Stimulated activated CD4-positive, alpha-beta T cell treated with anti-CD3 and anti-CD28 coated beads, TNF-alpha, amount 100 ng/mL, for 4 hours (primary cell): ENCODE measurements at regions not wholly inside any gene's neighbourhood (a gene's known extent, or its start where the extent isn't known, plus 50 kb on each side); places are given as distances from the start of the nearest gene placed in this dataset.

ENCODE experiments used
- DNase-seq, 3 experiments: peaks; one replicate each; pipeline ENCODE4 v3.0.0-alpha.2; 2020; ENCODE audit warnings: low read depth in 3 of 3

DNA sequence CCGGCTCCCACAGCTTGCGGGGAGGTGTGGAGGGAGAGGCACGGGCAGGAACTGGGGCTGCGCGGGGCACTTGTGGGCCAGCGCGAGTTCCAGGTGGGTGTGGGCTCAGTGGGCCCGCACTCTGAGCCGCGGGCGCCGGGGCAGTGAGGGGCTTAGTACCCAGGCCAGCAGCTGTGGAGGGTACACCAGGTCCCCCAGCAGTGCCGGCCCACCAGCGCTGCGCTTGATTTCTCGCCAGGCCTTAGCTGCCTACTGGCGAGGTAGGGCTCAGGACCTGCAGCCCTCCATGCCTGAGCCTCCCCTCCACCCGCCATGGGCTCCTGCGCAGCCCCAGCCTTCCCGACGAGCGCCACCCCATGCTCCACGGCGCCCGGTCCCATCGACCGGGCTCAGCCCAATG, 337.9 kb upstream of the ACVR2A start:
- no peak for DNase-seq

DNA sequence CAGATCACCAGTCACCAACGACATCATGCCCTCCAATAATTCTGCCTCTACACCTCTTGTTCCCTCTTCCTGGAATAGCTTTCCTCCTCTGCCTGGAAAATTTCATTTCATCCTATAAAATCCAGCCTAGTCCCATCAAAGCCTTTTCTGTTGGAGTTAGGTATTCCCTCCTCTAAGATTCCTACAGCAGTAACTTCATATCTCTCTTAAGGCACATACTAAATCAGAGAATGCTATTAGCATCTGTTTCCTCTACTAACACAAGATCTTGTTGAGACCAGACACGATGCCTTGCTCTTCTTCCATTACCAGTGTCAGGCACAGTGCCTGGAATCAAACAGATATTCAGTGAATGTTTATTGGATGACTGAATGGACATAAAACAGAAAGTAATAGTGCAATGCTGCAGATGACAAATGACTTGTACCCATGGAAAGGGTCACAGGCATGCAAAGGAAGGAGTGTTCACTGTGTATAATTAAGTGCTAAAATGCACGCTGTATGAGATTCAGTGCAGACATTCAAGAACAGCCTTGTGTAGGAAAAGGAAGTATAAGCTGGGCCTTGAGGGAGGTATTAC, 342.0 kb upstream of the ACVR2A start:
- DNase-seq, result no peak

DNA sequence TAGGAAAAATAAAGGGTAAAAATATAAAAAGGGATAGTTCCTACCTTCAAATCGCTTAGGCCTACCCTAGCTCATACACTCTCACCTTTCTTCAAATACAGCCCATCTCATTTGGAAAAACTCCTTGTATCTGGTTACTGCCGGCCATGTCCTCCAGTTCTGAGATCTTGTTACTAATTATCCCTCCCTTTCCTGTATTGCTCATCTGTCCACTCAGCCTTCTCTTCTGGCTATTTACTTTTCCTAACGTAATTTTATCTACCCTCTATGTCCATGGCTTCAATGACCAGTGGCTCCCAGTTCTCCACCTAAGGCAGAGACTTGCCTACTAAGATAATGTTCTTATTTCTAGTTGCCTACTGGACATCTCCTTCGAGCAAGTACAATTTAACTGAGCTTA, 342.9 kb upstream of the ACVR2A start:
- no peak for DNase-seq

DNA sequence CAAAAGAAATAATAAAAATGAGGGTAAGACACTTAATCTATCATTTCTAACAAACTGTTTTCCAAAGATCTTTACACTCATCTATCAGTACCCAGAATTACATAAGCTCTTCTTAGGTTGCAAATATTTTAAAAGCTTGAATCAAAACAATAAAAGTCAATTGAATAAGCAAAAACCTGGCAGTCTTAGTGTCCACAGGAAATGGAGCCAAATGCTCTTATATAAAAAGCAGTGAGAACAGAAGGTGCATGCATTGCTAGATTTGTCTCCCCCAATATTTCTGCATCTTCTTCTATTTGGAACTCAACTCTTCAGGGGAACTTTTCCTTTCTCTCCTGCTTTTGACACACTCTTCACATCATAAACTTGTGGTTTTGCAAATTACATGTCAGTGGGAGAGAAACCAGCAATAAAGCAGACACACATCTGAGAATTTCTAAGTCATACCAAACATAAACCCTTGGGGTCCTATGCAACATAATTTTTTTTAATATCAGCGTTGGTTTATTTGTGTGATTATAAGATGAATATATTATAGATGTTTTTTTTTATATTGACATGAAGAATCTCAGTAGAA, 343.9 kb upstream of the ACVR2A start:
- no peak for DNase-seq

DNA sequence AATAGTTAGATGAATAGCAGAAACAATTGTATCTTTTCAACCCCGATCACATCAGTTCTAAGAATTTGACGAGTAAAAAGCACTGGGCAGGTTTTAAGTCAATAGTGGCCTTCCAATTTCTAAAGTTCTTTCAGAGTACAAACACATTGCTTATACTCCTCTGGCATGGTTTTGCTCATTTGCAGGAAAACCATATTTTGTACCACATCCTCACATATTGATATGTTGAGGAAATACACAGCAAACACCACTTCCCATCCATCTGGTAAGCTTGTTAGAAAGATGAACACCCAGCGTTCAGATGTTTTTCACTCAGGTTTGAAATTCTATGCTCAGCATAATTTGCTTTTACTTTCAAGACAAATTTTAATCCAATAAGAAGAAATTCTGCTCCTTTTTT, 344.6 kb upstream of the ACVR2A start:
- DNase-seq, result no peak

DNA sequence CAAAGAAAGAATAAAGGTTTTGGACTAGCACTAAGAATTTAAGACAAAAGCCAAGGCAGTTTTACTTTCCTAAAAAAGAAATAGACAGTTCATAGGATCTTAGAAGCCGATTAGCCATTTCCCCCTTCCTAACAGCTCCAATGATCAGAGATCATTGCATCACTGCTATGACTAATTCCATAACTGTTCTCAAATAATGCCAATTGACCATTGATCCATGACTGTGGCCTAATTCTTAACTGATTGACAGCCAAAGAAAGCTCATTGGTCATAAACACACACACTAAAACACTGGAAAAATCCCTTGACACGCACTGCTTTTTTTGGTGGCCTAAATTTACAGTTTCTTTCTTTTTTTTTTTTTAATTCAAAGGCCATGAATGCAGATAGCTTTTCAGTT, 345.0 kb upstream of the ACVR2A start:
- no peak for DNase-seq

DNA sequence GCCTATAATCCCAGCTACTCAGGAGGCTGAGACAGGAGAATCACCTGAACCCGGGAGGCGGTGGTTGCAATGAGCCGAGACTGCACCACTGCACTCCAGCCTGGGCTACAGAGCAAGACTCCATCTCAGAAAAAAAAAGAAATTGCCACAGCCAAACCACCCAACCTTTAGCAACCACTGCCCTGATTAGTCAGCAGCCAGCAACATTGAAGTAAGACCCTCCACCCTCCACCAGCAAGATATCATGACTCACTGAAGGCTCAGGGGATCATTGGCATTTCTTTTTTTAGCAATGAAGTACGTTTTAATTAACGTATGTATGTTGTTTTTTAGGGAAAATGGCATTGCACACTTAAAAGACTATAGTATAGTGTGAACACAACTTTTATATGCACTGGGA, 349.1 kb upstream of the ACVR2A start:
- DNase-seq, result no peak

DNA sequence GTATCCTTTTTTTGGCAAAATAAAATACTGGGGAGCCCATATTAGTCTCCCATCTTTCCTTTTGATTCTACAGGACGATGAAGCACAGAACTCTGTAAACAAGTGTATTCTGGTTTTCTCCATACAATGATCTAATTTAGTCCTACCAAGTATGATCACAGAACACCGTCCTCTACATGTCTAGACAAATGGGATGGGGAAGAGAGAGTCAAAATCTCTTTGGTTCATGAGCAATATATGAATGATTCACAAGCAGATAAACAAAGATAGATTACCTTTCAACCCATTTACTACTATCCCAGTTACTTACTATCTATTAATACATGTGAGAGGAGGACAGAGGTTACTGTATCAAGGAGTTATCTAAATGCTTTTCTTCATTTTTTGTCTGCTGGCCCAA, 352.4 kb upstream of the ACVR2A start:
- no peak for DNase-seq

DNA sequence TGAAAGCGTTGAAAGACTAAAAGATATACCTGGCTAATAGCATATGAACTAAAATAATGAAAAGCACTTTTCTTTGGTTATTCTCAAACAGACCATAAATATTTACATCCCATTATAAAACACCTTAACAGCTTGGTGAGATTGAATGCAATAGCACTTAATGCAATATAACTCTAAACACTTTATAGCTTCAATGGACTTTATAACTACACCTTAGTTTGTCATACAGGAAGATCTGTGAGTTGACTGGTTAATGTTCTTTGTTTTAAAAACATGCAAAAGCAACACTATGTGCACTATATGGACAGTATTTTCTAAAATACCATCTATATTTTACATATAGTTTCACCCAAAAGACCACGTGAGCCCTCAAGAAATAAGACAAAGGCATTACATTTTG, 353.3 kb upstream of the ACVR2A start:
- DNase-seq, result no peak

DNA sequence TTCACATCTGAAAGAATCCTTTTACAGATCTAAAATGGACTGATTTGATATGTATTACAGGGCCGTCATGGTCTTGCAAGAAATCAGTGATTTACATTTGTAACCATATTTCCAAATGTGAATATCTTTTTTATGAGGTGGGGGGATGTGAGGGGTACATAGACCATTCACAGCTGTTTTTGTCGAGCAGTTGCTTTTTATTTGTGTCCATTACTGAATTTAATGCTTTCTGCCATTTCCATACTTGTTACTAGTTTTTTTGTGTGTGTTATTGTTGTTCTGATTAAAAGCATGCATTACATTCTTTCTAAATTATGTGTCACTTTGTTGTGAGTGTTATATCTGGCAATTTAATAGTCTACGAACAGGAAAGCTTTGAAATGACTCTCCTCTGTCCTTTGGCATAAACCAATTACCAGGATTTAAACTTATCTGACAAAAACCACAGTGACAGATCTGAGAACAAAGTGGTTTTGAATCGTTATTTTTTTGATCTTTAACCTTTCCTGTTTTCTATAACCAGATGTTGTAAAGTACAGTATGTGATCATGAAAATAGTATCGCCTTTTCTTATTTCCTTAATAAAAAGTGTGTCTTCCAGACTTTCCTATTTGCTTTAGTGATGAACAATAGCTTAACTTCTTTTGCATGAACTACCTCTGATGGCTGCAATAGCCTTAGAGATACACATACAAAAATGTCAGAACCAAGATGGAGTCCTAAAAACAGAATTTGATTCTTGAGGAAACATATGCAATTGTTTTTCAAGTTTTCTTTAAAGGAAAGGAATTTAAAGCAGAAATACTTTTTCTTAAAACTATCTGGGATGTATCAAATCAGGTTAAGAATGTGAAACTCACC, 354.2 kb upstream of the ACVR2A start:
- no peak for DNase-seq

DNA sequence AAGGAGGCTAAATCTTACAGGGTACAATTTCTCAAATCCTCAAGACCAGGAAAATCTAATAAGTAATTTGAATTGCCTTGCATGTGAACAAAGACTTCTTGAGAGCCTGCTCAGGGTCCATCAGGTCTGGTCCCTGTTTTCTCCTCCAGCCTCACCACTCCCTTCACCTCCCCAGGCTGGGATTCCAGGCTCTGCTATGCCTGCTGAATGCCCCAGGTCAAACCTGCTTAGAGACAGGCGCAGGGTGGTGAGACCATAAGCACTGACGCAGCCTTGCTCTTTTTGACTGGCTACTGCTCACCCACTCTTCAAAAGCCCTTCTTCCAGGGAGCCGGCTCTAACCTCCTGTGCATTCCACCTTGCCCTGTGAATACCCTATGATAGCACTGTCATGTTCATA, 356.4 kb upstream of the ACVR2A start:
- no peak for DNase-seq

DNA sequence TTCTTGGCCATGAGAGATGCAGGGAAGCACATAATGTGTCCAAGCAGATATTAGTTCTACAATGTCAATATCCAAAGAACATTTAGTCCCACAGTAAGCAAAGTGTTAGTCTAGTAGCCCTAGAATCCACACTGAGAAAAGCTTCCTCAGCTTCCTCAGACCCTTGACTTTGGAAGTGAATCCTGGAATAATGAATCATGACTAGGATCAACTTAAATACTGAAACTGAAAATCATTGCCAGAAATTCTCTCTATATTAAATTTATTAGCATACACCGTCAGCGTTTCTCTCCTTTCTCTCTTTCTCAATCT, 356.9 kb upstream of the ACVR2A start:
- no peak for DNase-seq

DNA sequence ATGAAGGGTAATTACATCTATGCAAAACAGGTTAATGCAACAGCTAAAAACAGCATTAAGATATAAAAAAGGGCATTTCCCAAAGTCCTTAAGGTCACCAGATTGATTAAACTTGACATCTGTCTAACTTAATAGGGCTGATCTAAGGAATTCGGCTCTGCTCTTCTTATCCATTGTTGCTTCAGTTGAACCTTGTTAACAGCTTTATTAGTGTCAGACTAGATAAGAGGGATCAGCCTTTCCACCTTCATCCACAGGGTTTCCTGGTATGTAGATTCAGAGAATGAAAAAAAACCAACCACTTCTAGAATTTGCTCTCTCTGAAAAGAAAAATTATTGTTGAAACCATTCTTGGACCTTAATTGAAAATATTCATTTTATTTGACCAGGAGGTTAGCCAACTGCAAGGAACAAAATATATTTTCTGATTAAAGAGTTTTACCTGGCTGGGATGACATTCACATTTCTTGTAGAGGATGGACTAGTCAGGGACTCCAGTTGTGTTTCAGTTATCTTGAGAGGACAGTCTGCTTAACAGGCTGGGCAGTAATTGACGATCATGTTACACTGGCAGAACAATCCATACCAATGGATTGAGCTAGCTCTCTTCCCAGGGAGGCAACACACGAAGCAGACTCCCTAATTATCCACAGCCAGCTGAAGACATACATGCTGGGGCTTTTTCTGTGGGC, 357.4 kb upstream of the ACVR2A start:
- no peak for DNase-seq

DNA sequence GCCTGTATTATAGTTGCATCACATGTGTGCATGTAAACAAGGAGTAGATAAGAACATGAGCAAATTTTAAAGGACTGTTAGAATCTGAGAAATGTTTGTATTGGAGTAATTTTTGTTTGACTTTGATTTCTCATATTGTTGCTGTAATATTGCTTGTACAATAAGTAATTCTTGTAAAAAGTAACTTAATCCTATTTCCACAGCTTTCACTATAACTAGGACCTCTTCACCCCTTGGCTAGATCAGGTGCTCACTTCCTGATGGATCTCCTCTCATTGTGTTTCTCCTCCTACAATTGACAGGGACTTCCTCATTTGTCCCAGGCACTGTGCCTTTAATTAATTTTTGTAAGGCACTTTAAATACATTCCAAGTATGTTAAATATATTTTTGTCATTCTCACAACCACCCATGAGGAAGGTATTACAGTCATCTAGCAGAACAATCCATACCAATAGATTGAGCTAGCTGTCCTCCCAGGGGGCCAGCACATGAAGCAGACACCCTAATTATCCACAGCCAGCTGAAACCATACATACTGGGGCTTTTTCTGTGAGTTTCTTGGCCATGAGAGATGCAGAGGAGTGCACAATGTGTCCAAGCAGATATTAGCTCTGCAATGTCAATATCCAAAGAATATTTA, 359.5 kb upstream of the ACVR2A start:
- DNase-seq, result no peak

DNA sequence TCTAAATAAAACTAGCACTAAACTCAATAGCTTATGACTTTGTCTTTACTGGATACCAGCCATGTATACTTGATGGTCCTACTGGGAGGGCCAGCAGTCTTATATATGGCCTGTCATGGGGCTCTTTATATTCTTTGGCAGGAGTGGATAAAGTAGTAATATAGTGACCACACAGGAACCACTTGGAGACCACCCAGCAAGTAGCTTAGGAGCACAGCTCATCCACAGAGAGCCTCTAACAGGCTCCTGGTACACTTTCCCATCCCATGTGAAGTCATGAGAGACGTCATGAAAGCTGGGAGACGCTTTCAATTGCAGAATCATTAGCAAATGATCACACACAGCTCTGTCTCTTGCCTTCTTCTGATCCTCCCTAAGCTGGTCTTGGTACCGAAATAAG, 360.9 kb upstream of the ACVR2A start:
- DNase-seq, result no peak

DNA sequence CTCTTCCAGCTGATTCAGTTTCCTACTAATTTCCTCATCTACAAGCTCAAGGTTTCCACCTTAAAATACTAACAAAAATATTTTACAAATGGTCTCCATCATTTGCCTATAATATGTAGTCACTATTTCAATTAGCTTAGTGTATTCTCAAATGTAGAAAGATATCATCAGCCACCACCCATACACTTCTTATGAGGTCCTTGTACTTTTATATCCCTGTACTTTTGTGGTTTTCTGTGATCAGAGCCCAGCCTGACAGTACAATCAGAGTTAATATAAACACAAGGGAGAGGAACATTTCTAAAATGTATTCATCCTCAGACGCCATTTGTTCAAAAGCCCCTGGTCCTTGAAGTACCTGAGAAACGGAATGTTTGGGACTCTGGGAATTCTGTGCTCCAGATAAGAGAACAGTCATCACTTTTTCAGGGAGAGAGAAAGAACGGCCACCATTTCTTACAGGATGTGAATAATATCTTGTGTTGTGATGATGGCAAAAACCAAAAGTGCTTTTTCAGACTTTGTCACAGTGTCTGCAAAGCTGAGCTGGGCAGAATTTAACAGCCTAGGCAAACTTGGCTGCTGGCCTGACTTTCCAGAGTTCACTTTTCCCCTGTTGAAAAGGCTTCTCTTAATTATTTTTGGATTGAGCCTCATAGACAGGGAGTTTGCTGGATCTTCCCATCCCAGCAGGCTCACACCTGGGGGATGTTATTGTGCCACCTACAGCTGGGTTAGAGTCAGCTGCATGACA, 361.7 kb upstream of the ACVR2A start:
- DNase-seq, result no peak

DNA sequence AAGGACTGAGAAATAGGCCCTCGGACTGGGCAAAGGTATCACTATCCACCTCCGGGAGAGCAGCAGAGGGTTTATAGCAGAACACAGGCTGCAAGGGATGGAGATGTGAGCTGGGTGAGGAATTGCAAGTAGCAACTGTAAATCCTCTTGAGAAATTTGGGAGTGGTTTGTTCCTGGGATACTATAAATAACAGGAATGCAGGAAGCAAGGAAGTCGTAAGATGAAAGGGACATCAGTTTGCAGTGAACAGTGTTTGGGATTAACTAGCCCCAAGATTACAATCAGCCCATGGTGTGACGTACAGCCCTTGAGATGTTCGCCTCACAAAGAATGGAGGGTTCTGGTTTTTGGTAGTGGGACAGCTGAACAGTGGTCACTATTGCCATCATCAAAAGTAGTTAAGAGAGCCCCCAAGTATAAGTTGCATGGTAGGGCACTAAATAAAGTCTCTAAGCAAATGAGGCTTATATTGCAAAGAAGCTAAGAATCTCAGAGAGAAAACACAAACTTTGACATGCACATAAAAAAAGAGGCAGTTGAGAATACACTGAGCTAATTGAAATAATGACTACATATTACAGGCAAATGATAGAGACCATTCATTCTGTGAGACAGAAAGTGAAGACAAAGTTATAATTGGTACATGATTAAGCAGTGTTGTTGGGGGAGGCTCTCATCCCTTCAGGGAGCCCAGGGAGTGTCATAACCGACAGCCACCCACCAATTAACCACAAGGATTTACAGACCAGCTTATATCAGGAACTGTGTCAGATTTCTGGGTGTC, 362.5 kb upstream of the ACVR2A start:
- no peak for DNase-seq

DNA sequence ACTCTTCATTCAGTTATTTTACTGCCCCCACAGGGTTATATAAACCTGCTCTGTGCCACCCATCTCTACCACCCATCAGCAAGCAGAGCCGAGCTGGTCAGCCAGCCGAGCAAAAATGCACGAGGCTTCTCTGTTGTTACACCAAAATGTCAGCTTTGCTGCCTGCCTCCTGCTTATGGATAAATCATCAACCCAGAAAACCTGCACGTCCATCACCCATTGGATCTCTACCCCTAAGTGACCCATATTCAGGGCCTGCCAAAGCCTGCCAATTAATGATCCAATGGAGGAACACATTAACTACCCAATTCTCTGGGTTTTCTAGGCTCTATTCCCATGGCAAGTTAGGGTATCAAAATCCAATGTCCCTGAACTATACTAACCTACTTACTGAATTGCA, 365.5 kb upstream of the ACVR2A start:
- no peak for DNase-seq

DNA sequence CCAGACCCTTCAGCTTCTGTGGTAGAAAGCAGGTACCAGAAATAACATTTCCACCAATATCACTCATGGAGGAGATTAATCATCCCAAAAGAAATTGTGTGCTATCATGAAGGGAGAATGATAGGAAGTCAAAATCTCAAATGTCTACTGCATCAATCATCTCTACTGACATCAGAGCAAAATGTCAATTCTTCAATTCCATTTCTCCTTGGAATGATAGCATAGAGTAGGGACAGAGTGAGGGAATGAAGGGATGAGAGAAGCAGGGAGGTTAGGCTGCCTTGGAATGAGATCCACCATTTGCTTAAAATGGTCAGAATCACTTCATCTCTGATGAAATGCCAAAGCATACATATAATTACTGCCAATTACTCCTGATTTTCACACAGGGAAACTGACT, 371.8 kb upstream of the ACVR2A start:
- DNase-seq, result no peak

DNA sequence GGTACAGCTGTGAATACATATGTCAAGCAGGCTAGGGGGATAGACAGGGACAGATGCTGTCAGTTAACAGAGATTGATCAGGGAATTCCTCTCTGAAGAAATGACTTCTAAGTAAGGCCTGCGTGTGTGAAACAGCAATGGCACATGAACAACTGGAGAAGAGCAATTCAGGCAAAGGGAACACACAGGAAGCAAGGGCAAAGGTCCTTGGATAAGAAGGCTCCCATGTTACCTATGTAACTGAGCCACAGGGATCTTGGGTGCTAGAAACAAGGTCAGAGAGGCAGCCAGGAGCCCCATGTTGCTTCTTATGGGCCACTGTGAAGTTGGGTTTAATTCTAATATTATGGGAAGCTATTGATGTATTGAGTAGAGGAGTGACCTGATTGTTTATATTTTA, 373.7 kb upstream of the ACVR2A start:
- DNase-seq, result no peak

DNA sequence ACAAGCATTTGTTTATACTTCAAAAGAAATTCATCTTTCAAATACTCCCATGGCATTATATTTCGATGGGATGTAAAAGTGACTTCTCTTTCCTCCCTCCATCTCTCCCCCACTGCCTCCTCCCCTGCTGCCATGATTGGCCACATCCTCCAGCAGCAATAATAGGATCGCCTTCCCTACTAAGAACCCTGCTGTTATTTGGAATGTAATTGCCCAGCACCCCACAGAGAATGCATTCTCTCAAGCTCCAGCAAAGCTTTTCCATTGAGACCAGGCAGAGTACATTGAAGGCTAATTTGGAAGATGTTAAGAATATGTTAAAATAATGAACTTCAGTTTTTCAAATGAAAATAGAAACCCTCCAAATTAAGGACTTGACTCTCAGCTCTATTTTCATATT, 375.4 kb upstream of the ACVR2A start:
- DNase-seq, result no peak
